GM23338 (cell line): ENCODE measurements at regions not wholly inside any gene's neighbourhood (a gene's known extent, or its start where the extent isn't known, plus 50 kb on each side); places are given as distances from the start of the nearest gene placed in this dataset.

Source experiments
- CREB1 ChIP-seq: fragments of 250-450 bp; sonication (Bioruptor Pico); IDR thresholded peaks from 2 replicates; pipeline ENCODE4 v1.5.0; 2020; ENCODE audit warnings: low read depth, mild to moderate bottlenecking, moderate library complexity
- EZH2 ChIP-seq: fragments of 200-600 bp; sonication (generic); IDR thresholded peaks from one replicate; pipeline ENCODE4 v1.8.0; 2017; ENCODE audit warnings: antibody characterized with exemption, mild to moderate bottlenecking, low read depth; ENCODE audit not compliant: unreplicated experiment
- EZH2phosphoT487 ChIP-seq: fragments of 200-600 bp; sonication (generic); IDR thresholded peaks from one replicate; pipeline ENCODE4 v1.8.1; 2018; ENCODE audit warnings: antibody characterized with exemption; ENCODE audit not compliant: unreplicated experiment
- POLR2AphosphoS5 ChIP-seq: IDR thresholded peaks from 2 replicates; pipeline ENCODE4 v1.6.1; 2016; ENCODE audit warnings: antibody characterized with exemption, low read depth
- ZNF114 ChIP-seq: fragments of 250-450 bp; sonication (Bioruptor Pico); IDR thresholded peaks from 2 replicates; pipeline ENCODE4 v1.5.0; 2020; ENCODE audit warnings: mild to moderate bottlenecking, moderate library complexity
- TF ChIP-seq, protein P1 (sequence below), 2 experiments: fragments of 200-600 bp in 1 of 2; sonication (generic) in 1 of 2; conservative IDR thresholded peaks; 2 replicates each; pipeline versions ENCODE4 v1.5.1 to v1.6.1; 2016 to 2017; ENCODE audit warnings: antibody characterized with exemption in 2 of 2, low read depth in 2 of 2, mild to moderate bottlenecking in 2 of 2, moderate library complexity in 1 of 2
- TF ChIP-seq, protein P2 (sequence below): IDR thresholded peaks from one replicate; pipeline ENCODE4 v1.6.1; 2018; ENCODE audit warnings: antibody characterized with exemption; ENCODE audit not compliant: unreplicated experiment

DNA sequence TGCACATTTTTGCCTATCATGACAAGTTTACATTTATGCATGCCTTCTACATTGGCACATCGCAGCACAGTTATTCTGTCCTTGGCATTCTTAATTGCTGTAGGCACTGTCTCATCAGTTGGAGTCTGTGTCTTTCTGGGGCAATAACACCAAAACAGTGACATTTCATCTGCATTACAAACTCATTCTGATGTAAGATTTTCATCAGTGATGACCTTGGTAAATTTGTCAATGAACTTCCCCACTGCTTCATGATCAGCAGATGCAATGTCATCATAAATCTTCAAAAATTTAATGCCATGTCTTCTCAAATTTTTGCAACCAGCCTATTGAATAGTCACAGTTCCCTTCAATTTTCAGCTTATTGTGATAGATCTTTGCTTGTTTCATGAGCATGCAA, 85.5 kb downstream of the CAPZA3 start:
- TF ChIP-seq, protein P1, sequence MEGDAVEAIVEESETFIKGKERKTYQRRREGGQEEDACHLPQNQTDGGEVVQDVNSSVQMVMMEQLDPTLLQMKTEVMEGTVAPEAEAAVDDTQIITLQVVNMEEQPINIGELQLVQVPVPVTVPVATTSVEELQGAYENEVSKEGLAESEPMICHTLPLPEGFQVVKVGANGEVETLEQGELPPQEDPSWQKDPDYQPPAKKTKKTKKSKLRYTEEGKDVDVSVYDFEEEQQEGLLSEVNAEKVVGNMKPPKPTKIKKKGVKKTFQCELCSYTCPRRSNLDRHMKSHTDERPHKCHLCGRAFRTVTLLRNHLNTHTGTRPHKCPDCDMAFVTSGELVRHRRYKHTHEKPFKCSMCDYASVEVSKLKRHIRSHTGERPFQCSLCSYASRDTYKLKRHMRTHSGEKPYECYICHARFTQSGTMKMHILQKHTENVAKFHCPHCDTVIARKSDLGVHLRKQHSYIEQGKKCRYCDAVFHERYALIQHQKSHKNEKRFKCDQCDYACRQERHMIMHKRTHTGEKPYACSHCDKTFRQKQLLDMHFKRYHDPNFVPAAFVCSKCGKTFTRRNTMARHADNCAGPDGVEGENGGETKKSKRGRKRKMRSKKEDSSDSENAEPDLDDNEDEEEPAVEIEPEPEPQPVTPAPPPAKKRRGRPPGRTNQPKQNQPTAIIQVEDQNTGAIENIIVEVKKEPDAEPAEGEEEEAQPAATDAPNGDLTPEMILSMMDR (conservative IDR thresholded peaks at IDR 0.05; ENCODE audit: low read depth in 2 of 2) = no peak
- TF ChIP-seq EZH2 (no peak), CREB1 (CRISPR knock-in tag) (no peak), POLR2AphosphoS5 (no peak), EZH2phosphoT487 (no peak), ZNF114 (CRISPR knock-in tag) (no peak)
- TF ChIP-seq, protein P2, sequence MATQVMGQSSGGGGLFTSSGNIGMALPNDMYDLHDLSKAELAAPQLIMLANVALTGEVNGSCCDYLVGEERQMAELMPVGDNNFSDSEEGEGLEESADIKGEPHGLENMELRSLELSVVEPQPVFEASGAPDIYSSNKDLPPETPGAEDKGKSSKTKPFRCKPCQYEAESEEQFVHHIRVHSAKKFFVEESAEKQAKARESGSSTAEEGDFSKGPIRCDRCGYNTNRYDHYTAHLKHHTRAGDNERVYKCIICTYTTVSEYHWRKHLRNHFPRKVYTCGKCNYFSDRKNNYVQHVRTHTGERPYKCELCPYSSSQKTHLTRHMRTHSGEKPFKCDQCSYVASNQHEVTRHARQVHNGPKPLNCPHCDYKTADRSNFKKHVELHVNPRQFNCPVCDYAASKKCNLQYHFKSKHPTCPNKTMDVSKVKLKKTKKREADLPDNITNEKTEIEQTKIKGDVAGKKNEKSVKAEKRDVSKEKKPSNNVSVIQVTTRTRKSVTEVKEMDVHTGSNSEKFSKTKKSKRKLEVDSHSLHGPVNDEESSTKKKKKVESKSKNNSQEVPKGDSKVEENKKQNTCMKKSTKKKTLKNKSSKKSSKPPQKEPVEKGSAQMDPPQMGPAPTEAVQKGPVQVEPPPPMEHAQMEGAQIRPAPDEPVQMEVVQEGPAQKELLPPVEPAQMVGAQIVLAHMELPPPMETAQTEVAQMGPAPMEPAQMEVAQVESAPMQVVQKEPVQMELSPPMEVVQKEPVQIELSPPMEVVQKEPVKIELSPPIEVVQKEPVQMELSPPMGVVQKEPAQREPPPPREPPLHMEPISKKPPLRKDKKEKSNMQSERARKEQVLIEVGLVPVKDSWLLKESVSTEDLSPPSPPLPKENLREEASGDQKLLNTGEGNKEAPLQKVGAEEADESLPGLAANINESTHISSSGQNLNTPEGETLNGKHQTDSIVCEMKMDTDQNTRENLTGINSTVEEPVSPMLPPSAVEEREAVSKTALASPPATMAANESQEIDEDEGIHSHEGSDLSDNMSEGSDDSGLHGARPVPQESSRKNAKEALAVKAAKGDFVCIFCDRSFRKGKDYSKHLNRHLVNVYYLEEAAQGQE = no peak
